ENCODE measurements at regions not wholly inside any gene's neighbourhood (a gene's known extent, or its start where the extent isn't known, plus 50 kb on each side); places are given as distances from the start of the nearest gene placed in this dataset.

DNA sequence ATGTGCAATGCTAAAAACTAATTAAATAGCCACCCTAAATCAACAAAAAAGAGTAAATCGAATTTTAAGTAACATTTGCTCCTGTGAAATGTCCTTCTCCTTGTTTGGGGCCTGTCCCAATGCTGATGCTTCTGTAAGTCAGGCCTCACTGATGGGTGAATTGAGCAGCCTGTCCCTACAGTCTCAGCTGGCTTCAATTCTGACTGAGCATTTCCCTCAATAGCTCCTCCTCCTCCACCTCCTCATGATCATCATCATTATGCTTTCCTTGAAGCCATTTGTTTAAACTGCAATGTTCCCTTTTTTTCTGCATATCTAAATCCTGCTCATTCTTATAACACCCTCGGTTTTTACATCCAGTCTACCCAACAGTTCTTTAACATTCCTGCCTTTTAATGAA, 137.2 kb upstream of the CELF4 start:
- no peak for DNase-seq

- DNase-seq, result no peak
Observed at GRCh38 chr18:37701967-37702366, 136.4 kb upstream of the CELF4 start.

GRCh38 chr18:37698508-37699040, 133.0 kb upstream of the CELF4 start:
- DNase-seq, result peak in 1 of 2 experiments; percentile 15

GRCh38 chr18:37694516-37694915, 128.9 kb upstream of the CELF4 start:
- no peak for DNase-seq

DNA sequence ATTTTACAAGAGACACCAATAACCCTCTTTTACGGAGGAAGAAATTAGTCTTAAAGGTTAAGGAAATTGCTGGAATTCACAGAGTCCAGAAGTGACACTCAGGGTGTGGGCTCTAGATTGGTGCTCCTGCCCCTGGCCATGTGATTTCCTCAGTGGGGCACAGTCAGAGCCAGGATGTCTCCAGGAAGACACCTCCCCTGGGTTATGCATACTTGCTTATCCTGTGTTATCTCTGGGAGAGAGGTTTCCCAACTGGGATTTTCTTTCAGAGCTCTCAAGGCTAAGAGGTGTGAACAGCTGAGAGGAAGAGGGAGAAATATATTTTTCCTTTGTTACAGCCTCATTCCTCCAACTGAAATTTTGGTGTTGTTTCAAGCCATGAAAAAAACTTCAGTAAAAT, 125.6 kb upstream of the CELF4 start:
- no peak for DNase-seq

GRCh38 chr18:37689841-37690240, 124.2 kb upstream of the CELF4 start:
- no peak for DNase-seq

- DNase-seq, result no peak
Observed at GRCh38 chr18:37684590-37684989, 119.0 kb upstream of the CELF4 start.

- no peak for DNase-seq
Observed at GRCh38 chr18:37684183-37684582, 118.6 kb upstream of the CELF4 start.

- DNase-seq, result no peak
Observed at GRCh38 chr18:37680911-37681310, 115.3 kb upstream of the CELF4 start.

DNA sequence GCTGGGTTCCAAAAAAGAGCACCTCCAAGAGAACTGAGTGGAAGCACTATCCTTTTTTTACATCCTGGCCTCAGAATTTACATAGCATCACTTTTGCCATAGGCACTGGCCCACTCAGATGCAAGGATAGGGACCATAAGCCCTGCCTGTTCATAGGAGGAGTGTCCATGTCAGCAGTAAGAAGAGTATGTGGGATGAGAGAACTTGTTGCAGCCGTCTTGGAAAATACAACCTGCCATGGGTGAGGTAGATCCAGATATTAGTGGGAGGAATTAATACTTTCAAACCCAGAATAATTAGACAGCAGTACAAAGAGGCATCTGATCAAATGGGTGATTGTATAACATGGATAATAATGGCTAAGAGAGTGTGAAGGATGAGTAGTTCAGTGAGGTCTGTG, 110.7 kb upstream of the CELF4 start:
- DNase-seq, result no peak

DNA sequence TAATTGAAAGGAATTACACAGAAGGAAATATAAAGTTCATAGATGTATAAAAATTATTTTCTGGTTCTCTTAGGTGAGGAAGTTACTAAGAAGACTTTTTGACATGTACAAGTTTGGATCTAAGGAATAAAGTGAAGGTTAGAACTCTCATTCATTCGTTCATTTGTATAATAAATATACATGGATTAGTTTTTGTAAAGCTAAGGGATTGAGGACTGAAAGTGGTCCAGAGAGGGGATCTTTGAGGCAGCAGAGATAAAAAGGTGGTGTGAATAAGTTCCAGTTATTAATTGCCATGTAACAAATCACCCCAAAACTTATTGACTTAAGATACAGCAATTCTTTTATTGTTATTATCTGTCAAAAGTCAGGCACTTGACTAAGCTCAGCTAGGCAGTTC, 110.1 kb upstream of the CELF4 start:
- no peak for DNase-seq

GRCh38 chr18:37674570-37674969, 109.0 kb upstream of the CELF4 start:
- DNase-seq, result no peak

- DNase-seq, result no peak
Observed at GRCh38 chr18:37673671-37674070, 108.1 kb upstream of the CELF4 start.

DNA sequence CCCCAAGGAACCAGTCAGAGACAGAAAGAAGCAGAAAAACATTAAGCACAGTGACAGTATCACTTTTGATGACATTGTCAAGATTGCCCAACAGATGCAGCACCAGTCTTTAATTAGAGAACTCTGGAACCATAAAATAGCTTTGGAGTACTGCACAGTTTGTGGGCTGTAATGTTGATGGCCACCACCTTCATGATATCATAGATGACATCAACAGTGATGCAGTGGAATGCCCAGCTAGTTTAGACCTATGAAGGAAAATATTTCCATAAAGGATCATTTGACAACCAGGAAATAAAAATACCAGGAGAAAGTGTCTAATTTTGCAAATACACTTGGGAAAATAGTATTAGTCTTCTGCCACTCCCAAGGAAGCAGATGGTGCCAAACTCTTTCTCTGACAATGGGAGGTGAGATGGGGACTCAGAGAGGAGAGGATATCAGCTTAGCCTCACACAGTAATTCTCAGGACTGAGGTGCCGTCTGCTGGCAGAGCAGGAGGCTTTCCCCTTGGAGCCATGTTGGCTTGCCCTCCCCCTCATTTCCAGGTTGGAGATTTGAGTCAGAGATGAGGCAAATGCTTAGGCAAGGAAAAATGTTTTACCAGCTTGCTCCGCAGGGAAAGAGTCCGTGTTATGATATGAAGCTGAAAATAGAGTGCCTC, 107.5 kb upstream of the CELF4 start:
- no peak for DNase-seq

DNA sequence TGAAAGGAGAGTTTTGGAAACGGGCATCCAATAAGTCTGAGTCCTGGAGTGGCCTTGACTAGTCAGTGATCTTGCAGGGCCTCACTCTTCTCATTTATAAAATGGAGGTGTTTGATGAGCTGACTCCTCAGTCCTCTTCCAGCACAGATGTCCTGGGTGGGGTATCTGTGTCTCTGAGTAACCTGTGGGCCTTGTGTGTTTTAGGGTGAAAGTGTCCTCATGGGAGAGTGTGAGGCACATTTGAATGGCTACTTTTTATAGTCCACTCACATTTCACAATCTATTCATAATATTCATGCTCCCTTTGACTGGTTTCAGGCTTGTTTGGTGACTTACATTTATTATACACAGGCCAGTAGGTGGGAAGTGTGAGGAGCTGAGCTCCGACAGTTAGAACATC, 106.4 kb upstream of the CELF4 start:
- no peak for DNase-seq

- no peak for DNase-seq
Observed at GRCh38 chr18:37671530-37671929, 105.9 kb upstream of the CELF4 start.

DNA sequence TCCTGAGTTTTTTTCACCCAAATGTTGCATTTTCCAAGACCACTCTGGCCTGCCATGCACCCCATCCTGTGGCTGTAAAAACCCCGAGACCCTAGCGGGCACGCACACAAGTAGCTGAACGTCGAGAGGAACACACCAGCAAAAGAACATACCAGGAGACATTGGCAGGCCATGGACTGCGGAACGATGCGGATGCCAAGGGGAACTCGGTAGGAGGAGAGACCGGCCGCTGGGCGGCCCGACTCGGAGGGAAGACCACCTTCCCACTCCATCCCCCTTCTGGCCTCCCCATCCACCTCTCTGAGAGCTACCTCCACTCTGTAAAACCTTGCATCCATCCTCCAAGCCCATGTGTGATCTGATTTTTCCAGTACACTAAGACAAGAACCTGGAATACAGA, 105.5 kb upstream of the CELF4 start:
- DNase-seq, result no peak

- no peak for DNase-seq
Observed at GRCh38 chr18:37669991-37670534, 104.5 kb upstream of the CELF4 start.

- DNase-seq, result peak in 1 of 2 experiments; percentile 0
Observed at GRCh38 chr18:37668971-37669747, 103.6 kb upstream of the CELF4 start.

GRCh38 chr18:37667836-37668235, 102.2 kb upstream of the CELF4 start:
- no peak for DNase-seq

DNA sequence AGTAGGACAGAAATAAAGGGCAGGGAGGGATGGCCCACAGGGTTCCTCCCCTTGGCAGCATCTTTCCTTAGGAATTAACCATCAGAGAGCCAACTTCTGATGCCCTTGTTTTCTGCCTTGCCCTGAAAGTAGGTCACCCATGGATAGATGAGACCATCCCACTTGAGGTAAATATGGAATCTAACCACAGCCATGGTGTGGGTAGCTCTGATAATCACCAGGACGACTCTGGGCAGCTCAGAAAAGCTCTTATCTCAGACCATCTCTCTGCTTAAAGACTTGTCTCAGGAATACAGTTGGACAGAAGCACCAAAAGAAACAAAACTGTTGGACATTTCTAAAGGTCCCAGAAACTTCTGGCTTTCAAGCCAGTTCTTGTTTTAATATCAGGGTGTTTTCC, 101.4 kb upstream of the CELF4 start:
- DNase-seq, result no peak

GRCh38 chr18:37666451-37666850, 100.9 kb upstream of the CELF4 start:
- DNase-seq, result no peak

DNA sequence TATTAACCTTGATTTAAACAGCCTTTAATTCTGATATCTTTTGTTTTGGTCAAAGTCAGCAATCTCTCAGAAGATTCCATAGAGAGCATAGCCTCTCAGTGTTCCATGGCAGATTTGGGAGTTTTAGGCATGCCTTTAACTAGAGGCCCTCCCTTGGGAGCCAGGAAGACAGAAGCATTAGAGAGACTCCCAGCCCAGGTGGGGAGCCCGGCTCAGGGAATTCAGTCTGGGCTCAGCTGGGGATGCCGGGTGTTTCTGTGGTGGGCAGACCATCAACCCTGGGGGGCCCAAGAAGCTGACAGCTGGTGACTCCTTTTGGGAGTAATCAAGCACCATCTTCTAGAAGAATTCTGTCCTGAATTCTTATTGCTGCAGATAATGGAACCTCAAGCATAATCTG, 99.7 kb upstream of the CELF4 start:
- DNase-seq, result no peak

DNA sequence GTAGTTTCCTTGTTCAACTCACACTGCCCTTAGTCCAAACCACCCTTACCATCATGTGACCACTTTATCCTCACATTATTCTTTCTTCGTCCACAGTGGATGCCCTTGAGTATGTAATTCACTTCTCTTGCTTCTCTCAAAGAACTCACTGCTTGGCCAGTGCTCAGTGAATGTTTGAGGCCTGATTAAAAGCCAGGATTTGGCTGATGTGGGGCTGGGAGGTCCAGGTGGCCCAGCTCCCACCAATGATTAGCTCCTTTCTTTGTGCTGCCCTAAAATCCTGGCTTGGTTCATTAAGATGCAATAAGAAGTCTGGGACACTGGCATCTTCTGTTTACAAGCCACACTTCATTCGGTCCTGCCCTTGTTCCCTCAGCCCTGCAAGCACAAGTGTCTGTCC, 97.8 kb upstream of the CELF4 start:
- DNase-seq, result no peak

All from NCI-H187 (cell line).